GM18505 (cell line): ENCODE measurements at regions not wholly inside any gene's neighbourhood (a gene's known extent, or its start where the extent isn't known, plus 50 kb on each side); places are given as distances from the start of the nearest gene placed in this dataset.

ENCODE experiments used
- ATAC-seq: cut with Tn5 transposase; IDR thresholded peaks from one replicate; pipeline ENCODE4 v1.9.1; 2021; ENCODE audit not compliant: unreplicated experiment
- POLR2A ChIP-seq: IDR thresholded peaks from 4 replicates; pipeline ENCODE4 v1.6.1; 2011; ENCODE audit warnings: borderline replicate concordance; ENCODE audit not compliant: insufficient read depth, insufficient read length; ENCODE audit errors: extremely low read depth

- no peak for ATAC-seq
- no peak for TF ChIP-seq POLR2A
Measured at GRCh38 chr2:185891403-185891802, 152.8 kb downstream of the FSIP2 start.

- no peak for ATAC-seq
- TF ChIP-seq POLR2A, result no peak
Measured at GRCh38 chr2:185891804-185892411, 153.3 kb downstream of the FSIP2 start.

GRCh38 chr2:185892484-185892883 is 153.9 kb downstream of the FSIP2 start:
- TF ChIP-seq POLR2A, result no peak
- no peak for ATAC-seq

GRCh38 chr2:185894223-185894622 is 155.6 kb downstream of the FSIP2 start:
- ATAC-seq, result no peak
- TF ChIP-seq POLR2A, result no peak

DNA sequence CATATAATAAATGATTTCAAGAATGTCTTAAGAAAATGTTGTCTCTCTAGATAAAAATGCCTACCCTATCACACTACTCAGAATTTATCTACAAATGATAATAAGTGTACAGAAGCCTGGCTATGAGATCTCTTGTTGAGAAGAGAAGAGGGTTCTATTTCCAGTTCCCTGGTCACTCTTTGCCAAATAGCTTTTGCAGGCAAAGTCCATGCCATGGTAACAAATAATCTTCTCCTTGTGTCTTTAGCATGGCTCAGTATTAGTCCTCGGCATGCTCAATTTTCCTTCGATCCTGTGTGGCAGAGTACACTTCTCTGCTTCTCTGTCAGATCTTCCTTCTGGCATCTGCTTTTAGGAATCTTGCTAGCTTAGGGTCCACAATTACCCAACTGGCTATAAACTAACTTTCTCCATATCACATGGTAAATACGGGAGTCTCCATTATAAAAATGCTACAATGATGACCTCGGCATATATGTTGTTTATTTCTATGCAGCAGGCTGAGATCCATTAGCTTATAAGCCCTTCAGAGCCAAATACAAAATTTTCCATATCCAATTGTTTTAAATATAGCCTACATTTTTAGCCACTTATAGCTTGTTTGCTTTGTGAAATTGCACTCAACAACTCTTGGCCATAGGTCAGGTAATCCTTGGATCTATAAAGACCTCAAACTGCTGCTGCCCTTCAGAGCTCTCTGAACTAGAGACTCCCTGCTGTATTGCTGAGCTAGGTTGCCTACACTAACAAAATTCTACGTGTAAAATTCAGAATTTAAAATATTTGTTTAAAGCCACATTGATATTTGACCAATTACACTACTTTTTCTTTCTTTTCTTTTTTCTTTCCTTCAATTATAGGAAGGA is 157.5 kb downstream of the FSIP2 start:
- no peak for TF ChIP-seq POLR2A
- no peak for ATAC-seq

- no peak for TF ChIP-seq POLR2A
- ATAC-seq, result no peak
Measured at GRCh38 chr2:185899366-185899765, 160.8 kb downstream of the FSIP2 start.

GRCh38 chr2:185919155-185919554 is 180.6 kb downstream of the FSIP2 start:
- TF ChIP-seq POLR2A, result no peak
- ATAC-seq, result no peak

GRCh38 chr2:185921048-185921756 is 182.6 kb downstream of the FSIP2 start:
- no peak for ATAC-seq
- TF ChIP-seq POLR2A, result no peak

DNA sequence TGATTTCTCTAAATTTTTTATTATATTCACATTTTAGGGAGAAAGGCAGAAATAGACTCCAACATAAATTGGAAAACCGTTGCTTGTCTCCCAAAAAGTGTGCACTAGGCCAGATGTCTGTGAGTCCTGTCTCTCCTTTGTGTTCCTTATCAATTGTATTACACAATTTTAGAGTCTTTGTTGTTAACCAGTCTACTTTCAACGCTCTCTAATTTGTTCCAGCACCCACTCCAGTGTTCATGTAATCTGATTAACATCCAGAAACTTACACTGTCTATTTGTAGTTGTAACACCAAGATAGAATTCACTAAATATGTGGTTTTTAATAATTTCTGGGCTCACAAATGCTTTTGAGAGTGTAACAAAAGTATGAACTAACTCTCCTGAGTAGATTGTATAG is 195.6 kb downstream of the FSIP2 start:
- TF ChIP-seq POLR2A, result no peak
- no peak for ATAC-seq

- no peak for ATAC-seq
- no peak for TF ChIP-seq POLR2A
Measured at GRCh38 chr2:185939858-185940257, 201.3 kb downstream of the FSIP2 start.

GRCh38 chr2:185942855-185943254 is 204.3 kb downstream of the FSIP2 start:
- no peak for TF ChIP-seq POLR2A

GRCh38 chr2:185947722-185948121 is 209.1 kb downstream of the FSIP2 start:
- TF ChIP-seq POLR2A, result no peak
- ATAC-seq, result no peak

More at GRCh38 chr2:185942855-185943254, 204.3 kb downstream of the FSIP2 start:
- no peak for ATAC-seq

DNA sequence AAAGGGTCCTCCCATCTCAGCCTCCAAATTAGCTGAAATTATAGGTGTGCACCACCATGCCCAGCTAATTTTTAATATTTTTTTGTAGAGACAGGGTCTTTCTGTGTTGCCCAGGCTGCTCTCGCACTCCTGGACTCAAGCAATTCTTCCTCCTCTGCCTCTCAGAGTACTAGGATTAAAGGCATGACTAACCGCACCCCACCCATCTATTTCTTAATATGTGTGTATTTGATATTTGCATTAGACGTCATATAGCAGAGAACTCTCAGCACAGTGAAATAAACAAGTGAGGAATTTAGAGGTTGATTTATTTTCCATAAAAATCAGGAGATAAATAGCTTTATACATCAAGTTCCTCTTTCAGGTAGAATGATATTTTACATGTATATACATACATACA is 213.5 kb downstream of the FSIP2 start:
- ATAC-seq, result no peak
- TF ChIP-seq POLR2A, result no peak
